Right lobe of liver (tissue), 4 donors: ENCODE measurements at regions not wholly inside any gene's neighbourhood (a gene's known extent, or its start where the extent isn't known, plus 50 kb on each side); places are given as distances from the start of the nearest gene placed in this dataset.

Experiments used
- POLR2A ChIP-seq: fragments of 450-650 bp; IDR thresholded peaks from one replicate; pipeline ENCODE4 v1.6.1; 2017; ENCODE audit warnings: antibody characterized with exemption, mild to moderate bottlenecking
- TF ChIP-seq, protein P1 (sequence below), 4 donors: fragments of 200-600 bp in 3 of 4; fragments of 450-650 bp in 1 of 4; IDR thresholded peaks; one replicate each; pipeline versions ENCODE4 v1.5.1 to v1.8.0; 2016 to 2022; ENCODE audit warnings: antibody characterized with exemption in 4 of 4, mild to moderate bottlenecking in 2 of 4
- donor health status: DM: no; HTN: no; CAD: no.
- donor health status: DM: no; HTN: no; CAD: no.
- donor health status: DM: no; HTN: yes; CAD: no.

- TF ChIP-seq, protein P1, sequence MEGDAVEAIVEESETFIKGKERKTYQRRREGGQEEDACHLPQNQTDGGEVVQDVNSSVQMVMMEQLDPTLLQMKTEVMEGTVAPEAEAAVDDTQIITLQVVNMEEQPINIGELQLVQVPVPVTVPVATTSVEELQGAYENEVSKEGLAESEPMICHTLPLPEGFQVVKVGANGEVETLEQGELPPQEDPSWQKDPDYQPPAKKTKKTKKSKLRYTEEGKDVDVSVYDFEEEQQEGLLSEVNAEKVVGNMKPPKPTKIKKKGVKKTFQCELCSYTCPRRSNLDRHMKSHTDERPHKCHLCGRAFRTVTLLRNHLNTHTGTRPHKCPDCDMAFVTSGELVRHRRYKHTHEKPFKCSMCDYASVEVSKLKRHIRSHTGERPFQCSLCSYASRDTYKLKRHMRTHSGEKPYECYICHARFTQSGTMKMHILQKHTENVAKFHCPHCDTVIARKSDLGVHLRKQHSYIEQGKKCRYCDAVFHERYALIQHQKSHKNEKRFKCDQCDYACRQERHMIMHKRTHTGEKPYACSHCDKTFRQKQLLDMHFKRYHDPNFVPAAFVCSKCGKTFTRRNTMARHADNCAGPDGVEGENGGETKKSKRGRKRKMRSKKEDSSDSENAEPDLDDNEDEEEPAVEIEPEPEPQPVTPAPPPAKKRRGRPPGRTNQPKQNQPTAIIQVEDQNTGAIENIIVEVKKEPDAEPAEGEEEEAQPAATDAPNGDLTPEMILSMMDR (IDR thresholded peaks at IDR 0.05) = no peak
- no peak for TF ChIP-seq POLR2A
Observed at GRCh38 chr5:57987552-57987951, 472.3 kb downstream of the PLK2 start.
